HFFc6 (cell line): ENCODE measurements at regions not wholly inside any gene's neighbourhood (a gene's known extent, or its start where the extent isn't known, plus 50 kb on each side); places are given as distances from the start of the nearest gene placed in this dataset.

Experiments used
- DNase-seq: peaks from one replicate; pipeline ENCODE4 v3.0.0-alpha.2; 2018
- H3K27ac Mint-ChIP-seq: 2 replicates; pipeline ENCODE4 v1.8.0; 2020; ENCODE audit warnings: mild to moderate bottlenecking, mixed read lengths
- H3K27me3 Mint-ChIP-seq: 2 replicates; pipeline ENCODE4 v1.8.0; 2021; ENCODE audit warnings: mild to moderate bottlenecking, moderate library complexity, mixed read lengths; ENCODE audit not compliant: insufficient read depth
- H3K36me3 Mint-ChIP-seq: 2 replicates; pipeline ENCODE4 v1.8.0; 2021; ENCODE audit warnings: low read depth, mixed read lengths
- H3K4me1 Mint-ChIP-seq: 2 replicates; pipeline ENCODE4 v1.8.0; 2020; ENCODE audit warnings: low read depth, mixed read lengths
- H3K4me3 Mint-ChIP-seq: 2 replicates; pipeline ENCODE4 v1.8.0; 2020; ENCODE audit warnings: mild to moderate bottlenecking, moderate library complexity, mixed read lengths
- H3K9me3 Mint-ChIP-seq: 2 replicates; pipeline ENCODE4 v1.8.0; 2020; ENCODE audit warnings: mild to moderate bottlenecking, mixed read lengths
- TF ChIP-seq, protein P1 (sequence below): fragments of 200-600 bp; sonication (generic); IDR thresholded peaks from 2 replicates; pipeline ENCODE4 v1.5.0; 2021; ENCODE audit warnings: antibody characterized with exemption, mild to moderate bottlenecking

GRCh38 chr7:26612742-26613141 is 251.6 kb downstream of the SKAP2 start:
- H3K4me1 Mint-ChIP-seq, result no peaks in the 10 kb centered on the region
- H3K27me3 Mint-ChIP-seq, result peaks cover 3% of the 10 kb centered on the region
- H3K9me3 Mint-ChIP-seq, result peaks cover 28% of the 10 kb centered on the region
- H3K27ac Mint-ChIP-seq, result no peak overlapping the region
- H3K4me3 Mint-ChIP-seq, result no peak overlapping the region
- TF ChIP-seq, protein P1, sequence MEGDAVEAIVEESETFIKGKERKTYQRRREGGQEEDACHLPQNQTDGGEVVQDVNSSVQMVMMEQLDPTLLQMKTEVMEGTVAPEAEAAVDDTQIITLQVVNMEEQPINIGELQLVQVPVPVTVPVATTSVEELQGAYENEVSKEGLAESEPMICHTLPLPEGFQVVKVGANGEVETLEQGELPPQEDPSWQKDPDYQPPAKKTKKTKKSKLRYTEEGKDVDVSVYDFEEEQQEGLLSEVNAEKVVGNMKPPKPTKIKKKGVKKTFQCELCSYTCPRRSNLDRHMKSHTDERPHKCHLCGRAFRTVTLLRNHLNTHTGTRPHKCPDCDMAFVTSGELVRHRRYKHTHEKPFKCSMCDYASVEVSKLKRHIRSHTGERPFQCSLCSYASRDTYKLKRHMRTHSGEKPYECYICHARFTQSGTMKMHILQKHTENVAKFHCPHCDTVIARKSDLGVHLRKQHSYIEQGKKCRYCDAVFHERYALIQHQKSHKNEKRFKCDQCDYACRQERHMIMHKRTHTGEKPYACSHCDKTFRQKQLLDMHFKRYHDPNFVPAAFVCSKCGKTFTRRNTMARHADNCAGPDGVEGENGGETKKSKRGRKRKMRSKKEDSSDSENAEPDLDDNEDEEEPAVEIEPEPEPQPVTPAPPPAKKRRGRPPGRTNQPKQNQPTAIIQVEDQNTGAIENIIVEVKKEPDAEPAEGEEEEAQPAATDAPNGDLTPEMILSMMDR, result no peak
- DNase-seq, result no peak
- H3K36me3 Mint-ChIP-seq, result no peaks in the 10 kb centered on the region

- Mint-ChIP-seq H3K4me3 (no peak overlapping the region), H3K27ac (no peak overlapping the region), H3K4me1 (no peaks in the 10 kb centered on the region), H3K27me3 (peaks cover 10% of the 10 kb centered on the region), H3K9me3 (peaks cover 23% of the 10 kb centered on the region), H3K36me3 (no peaks in the 10 kb centered on the region)
- no peak for DNase-seq
- TF ChIP-seq, protein P1, result no peak
These were observed 249.9 kb downstream of the SKAP2 start for GRCh38 chr7:26614503-26614902.

DNA sequence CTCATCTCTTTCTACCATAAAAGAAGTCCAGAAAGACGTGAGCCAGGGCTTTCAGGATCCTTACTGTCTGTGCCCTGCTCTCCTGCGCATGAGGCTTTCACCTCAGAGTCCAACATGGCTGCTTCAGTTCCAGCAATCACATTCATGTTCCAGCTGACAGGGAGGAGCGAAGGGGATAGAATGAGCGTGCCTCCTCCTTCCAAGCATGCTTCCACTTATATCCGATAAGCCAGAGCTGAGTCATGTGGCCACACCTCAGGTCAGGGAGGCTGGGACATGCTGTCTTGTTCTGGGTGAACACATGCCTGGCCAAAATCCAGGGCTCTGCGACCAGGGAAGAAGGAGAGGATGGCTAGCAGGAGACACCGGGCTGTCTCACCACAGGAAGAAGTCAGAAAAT is 248.2 kb downstream of the SKAP2 start:
- Mint-ChIP-seq H3K4me1 (no peaks in the 10 kb centered on the region), H3K9me3 (peaks cover 30% of the 10 kb centered on the region), H3K36me3 (no peaks in the 10 kb centered on the region), H3K4me3 (no peak overlapping the region), H3K27me3 (peaks cover 10% of the 10 kb centered on the region), H3K27ac (no peak overlapping the region)
- no peak for DNase-seq
- TF ChIP-seq, protein P1, result no peak

- Mint-ChIP-seq H3K4me1 (no peaks in the 10 kb centered on the region), H3K9me3 (peaks cover 36% of the 10 kb centered on the region), H3K36me3 (no peaks in the 10 kb centered on the region), H3K27ac (no peak overlapping the region), H3K4me3 (no peak overlapping the region), H3K27me3 (peaks cover 10% of the 10 kb centered on the region)
- TF ChIP-seq, protein P1, result no peak
- no peak for DNase-seq
These were observed 247.3 kb downstream of the SKAP2 start for GRCh38 chr7:26617066-26617465.
